Forelimb muscle (tissue), 1 donor: ENCODE measurements at regions not wholly inside any gene's neighbourhood (a gene's known extent, or its start where the extent isn't known, plus 50 kb on each side); places are given as distances from the start of the nearest gene placed in this dataset.

ENCODE experiments used
- DNase-seq: peaks from one replicate; pipeline ENCODE4 v3.0.0-alpha.2; 2013; ENCODE audit warnings: low read depth

- DNase-seq: no peak
Observed at GRCh38 chr10:130745251-130745650, 566.3 kb downstream of the TCERG1L start.

- DNase-seq: no peak
Observed at GRCh38 chr10:130745821-130746220, 565.7 kb downstream of the TCERG1L start.

- DNase-seq: no peak
Observed at GRCh38 chr10:130746311-130746710, 565.2 kb downstream of the TCERG1L start.

- no peak for DNase-seq
Observed at GRCh38 chr10:130747356-130747755, 564.2 kb downstream of the TCERG1L start.

- DNase-seq: no peak
Observed at GRCh38 chr10:130747946-130748345, 563.6 kb downstream of the TCERG1L start.

- DNase-seq: no peak
Observed at GRCh38 chr10:130748409-130749057, 563.0 kb downstream of the TCERG1L start.

- no peak for DNase-seq
Observed at GRCh38 chr10:130749911-130750310, 561.6 kb downstream of the TCERG1L start.

- DNase-seq: no peak
Observed at GRCh38 chr10:130750441-130750840, 561.1 kb downstream of the TCERG1L start.

- DNase-seq: no peak
Observed at GRCh38 chr10:130751106-130751840, 560.2 kb downstream of the TCERG1L start.

GRCh38 chr10:130751851-130752250 lies 559.7 kb downstream of the TCERG1L start:
- no peak for DNase-seq

GRCh38 chr10:130756651-130757050 lies 554.9 kb downstream of the TCERG1L start:
- no peak for DNase-seq

- DNase-seq: no peak
Observed at GRCh38 chr10:130757271-130757670, 554.2 kb downstream of the TCERG1L start.

GRCh38 chr10:130757821-130758489 lies 553.6 kb downstream of the TCERG1L start:
- no peak for DNase-seq

GRCh38 chr10:130758529-130758928 lies 553.0 kb downstream of the TCERG1L start:
- no peak for DNase-seq

GRCh38 chr10:130761032-130761575 lies 550.4 kb downstream of the TCERG1L start:
- no peak for DNase-seq

GRCh38 chr10:130761788-130762301 lies 549.7 kb downstream of the TCERG1L start:
- no peak for DNase-seq

GRCh38 chr10:130762491-130762890 lies 549.0 kb downstream of the TCERG1L start:
- DNase-seq: no peak

- DNase-seq: no peak
Observed at GRCh38 chr10:130763071-130763470, 548.5 kb downstream of the TCERG1L start.

- no peak for DNase-seq
Observed at GRCh38 chr10:130763491-130763890, 548.0 kb downstream of the TCERG1L start.

GRCh38 chr10:130764651-130765050 lies 546.9 kb downstream of the TCERG1L start:
- DNase-seq: no peak

GRCh38 chr10:130766071-130766470 lies 545.5 kb downstream of the TCERG1L start:
- no peak for DNase-seq

- no peak for DNase-seq
Observed at GRCh38 chr10:130767116-130767730, 544.3 kb downstream of the TCERG1L start.
